ENCODE measurements at regions not wholly inside any gene's neighbourhood (a gene's known extent, or its start where the extent isn't known, plus 50 kb on each side); places are given as distances from the start of the nearest gene placed in this dataset.
"Not testable (repeated sequence)": the region's sequence is repeated elsewhere in the genome, so short reads cannot be mapped to it uniquely, and the experiment has no call there.

DNA sequence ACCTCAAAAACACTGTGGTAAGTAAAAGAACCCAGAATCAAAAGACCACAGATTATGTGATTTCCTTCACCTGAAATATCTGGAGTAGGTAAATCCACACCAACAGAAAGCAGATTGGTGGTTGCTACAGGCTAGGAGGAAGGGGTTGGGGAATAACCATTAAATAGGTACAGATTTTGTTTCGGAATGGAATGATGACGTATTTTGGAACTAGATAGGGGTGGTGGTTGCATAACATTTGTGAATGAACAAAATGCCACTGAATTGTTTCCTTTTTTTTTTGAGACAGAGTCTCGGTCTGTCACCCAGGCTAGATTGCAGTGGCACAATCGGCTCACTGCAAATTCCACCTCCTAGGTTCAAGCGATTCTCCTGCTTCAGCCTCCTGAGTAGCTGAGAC is 100.9 kb upstream of the RBFOX1 start:
- FAIRE-seq (no peak), DNase-seq (ENCODE audit: low read depth, low spot score) (no peak)
- intact Hi-C loops (cut with micrococcal nuclease), result no loop called here
- H2AFZ ChIP-seq (ENCODE audit: low read depth, low read length), result no peak overlapping the region
- no peaks in the 10 kb centered on the region for H3K27me3 ChIP-seq (ENCODE audit: control insufficient read depth in 2 of 2, insufficient read depth in 2 of 2, low read length in 2 of 2)
- BruUV-seq (replicated peaks), result no TSS peak
- H4K20me1 ChIP-seq (replicated peaks; ENCODE audit: control insufficient read depth, extremely low read depth, insufficient read depth, low read length), result no peaks in the 10 kb centered on the region
- no peaks in the 10 kb centered on the region for H3K79me2 ChIP-seq (ENCODE audit: control insufficient read depth, insufficient read depth, low read length)
- no peak overlapping the region for H3K27ac ChIP-seq (ENCODE audit: insufficient read depth, low read depth, low read length)
- no peaks in the 10 kb centered on the region for H3K9me1 ChIP-seq (replicated peaks; ENCODE audit: control insufficient read depth, extremely low read depth, insufficient read depth, low read length)
- no peaks in the 10 kb centered on the region for H3K36me3 ChIP-seq (ENCODE audit: control insufficient read depth in 2 of 2, extremely low read depth in 1 of 2, insufficient read depth in 2 of 2, low read length in 2 of 2)
- TF ChIP-seq POLR2AphosphoS5 (IDR thresholded peaks at IDR 0.05; ENCODE audit: insufficient read depth, low read depth, low read length) (no peak), MAX (IDR thresholded peaks at IDR 0.05; ENCODE audit: insufficient read depth, insufficient read length) (no peak), MYC (IDR thresholded peaks at IDR 0.05; ENCODE audit: low read depth, low read length) (no peak), FOS (IDR thresholded peaks at IDR 0.05; ENCODE audit: borderline replicate concordance, insufficient read depth, low read length) (no peak), CTCF (IDR thresholded peaks at IDR 0.05; ENCODE audit: extremely low read depth in 1 of 2, insufficient read depth in 1 of 2, low read depth in 1 of 2, low read length in 2 of 2) (no peak), GATA2 (IDR thresholded peaks at IDR 0.05; ENCODE audit: insufficient read depth, insufficient read length, low read depth, low read length) (no peak), EZH2 (IDR thresholded peaks at IDR 0.05; ENCODE audit: borderline replicate concordance, low read depth, low read length, severe bottlenecking) (no peak), JUN (IDR thresholded peaks at IDR 0.05; ENCODE audit: borderline replicate concordance, insufficient read depth, insufficient read length, low read depth) (no peak), POLR2A (IDR thresholded peaks at IDR 0.05; ENCODE audit: low read depth, low read length) (no peak)
- ChIA-PET CTCF (no interaction called here), POLR2A (no interaction called here)
- no peak overlapping the region for H3K4me3 ChIP-seq (replicated peaks in 1 of 3; ENCODE audit: insufficient read depth in 1 of 3, low read depth in 1 of 3, low read length in 3 of 3)
- peaks cover 7% of the 10 kb centered on the region for H3K9me3 ChIP-seq (replicated peaks; ENCODE audit: control insufficient read depth, insufficient read depth, low read length)
- no peaks in the 10 kb centered on the region for H3K4me1 ChIP-seq (ENCODE audit: control insufficient read depth, extremely low read depth, insufficient read depth, low read length)
- H3K4me2 ChIP-seq (ENCODE audit: insufficient read depth, low read length), result no peak overlapping the region
- no peak overlapping the region for H3K9ac ChIP-seq (replicated peaks; ENCODE audit: extremely low read depth, insufficient read depth, low read length)
- dilution Hi-C loops (cut with MboI; ENCODE audit: extremely low pct_ligation_motif_present, low sequenced_read_pairs), result no loop called here

- H4K20me1 ChIP-seq (replicated peaks; ENCODE audit: control insufficient read depth, extremely low read depth, insufficient read depth, low read length); H3K9ac ChIP-seq (replicated peaks; ENCODE audit: extremely low read depth, insufficient read depth, low read length); H3K4me3 ChIP-seq (replicated peaks in 1 of 3; ENCODE audit: insufficient read depth in 1 of 3, low read depth in 1 of 3, low read length in 3 of 3); H2AFZ ChIP-seq (ENCODE audit: low read depth, low read length); H3K27ac ChIP-seq (ENCODE audit: insufficient read depth, low read depth, low read length); H3K9me3 ChIP-seq (replicated peaks; ENCODE audit: control insufficient read depth, insufficient read depth, low read length); CTCF ChIA-PET; H3K36me3 ChIP-seq (ENCODE audit: control insufficient read depth in 2 of 2, extremely low read depth in 1 of 2, insufficient read depth in 2 of 2, low read length in 2 of 2); H3K4me2 ChIP-seq (ENCODE audit: insufficient read depth, low read length); BruUV-seq (replicated peaks); POLR2A ChIA-PET; DNase-seq (ENCODE audit: low read depth, low spot score); intact Hi-C loops (cut with micrococcal nuclease); H3K27me3 ChIP-seq (ENCODE audit: control insufficient read depth in 2 of 2, insufficient read depth in 2 of 2, low read length in 2 of 2); FAIRE-seq; H3K9me1 ChIP-seq (replicated peaks; ENCODE audit: control insufficient read depth, extremely low read depth, insufficient read depth, low read length); H3K79me2 ChIP-seq (ENCODE audit: control insufficient read depth, insufficient read depth, low read length); H3K4me1 ChIP-seq (ENCODE audit: control insufficient read depth, extremely low read depth, insufficient read depth, low read length); dilution Hi-C loops (cut with MboI; ENCODE audit: extremely low pct_ligation_motif_present, low sequenced_read_pairs): not testable (repeated sequence)
Measured at GRCh38 chr16:7229433-7230218, 103.0 kb upstream of the RBFOX1 start.
